ENCODE measurements at regions not wholly inside any gene's neighbourhood (a gene's known extent, or its start where the extent isn't known, plus 50 kb on each side); places are given as distances from the start of the nearest gene placed in this dataset.

DNA sequence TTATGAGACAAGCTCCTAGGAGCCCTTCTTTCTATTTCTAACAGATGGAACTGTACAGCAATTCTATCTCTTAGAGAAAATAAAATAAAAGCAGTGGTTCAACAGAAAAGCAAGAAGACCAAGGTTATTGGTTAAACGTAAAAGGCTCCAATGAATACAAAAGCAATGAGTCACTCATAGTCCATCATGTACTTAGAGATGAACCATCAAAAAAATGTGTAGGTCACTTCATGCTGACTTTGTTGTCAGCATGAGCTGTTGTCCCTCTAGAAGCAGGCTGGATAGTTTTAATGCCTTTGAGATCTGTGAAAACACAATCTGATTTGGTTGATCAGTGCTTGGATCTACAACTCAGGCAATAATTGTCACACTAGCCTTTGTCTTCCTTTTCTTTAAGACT lies 378.6 kb upstream of the ANXA10 start:
- TF ChIP-seq YY1 (IDR thresholded peaks at IDR 0.05; ENCODE audit: insufficient read depth, insufficient read length), result no peak
- no peak for TF ChIP-seq SUZ12 (IDR thresholded peaks at IDR 0.05; ENCODE audit: extremely low read depth, insufficient read depth, insufficient read length)
